ENCODE measurements at regions not wholly inside any gene's neighbourhood (a gene's known extent, or its start where the extent isn't known, plus 50 kb on each side); places are given as distances from the start of the nearest gene placed in this dataset.

DNA sequence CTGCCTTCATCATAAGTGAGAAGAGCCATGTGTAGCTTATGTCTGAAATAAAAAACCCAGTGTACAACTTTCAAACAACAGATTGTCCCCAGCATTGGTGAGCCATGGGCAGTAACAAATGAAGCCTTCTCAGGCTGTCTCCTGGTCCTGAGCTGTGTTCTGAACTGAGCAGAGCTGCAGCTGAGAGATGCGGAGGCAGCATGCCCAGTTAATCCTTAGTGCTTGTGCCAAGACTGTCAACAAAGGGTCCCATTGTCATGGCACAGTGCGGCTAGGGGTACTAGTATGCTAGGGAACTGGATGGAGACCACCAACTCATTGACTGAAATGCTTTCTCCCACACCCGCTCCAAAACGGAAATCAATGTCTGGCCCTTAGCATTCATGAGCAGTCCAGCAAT lies 154.3 kb downstream of the RMST start:
- no peaks in the 10 kb centered on the region for H3K9me3 ChIP-seq (ENCODE audit: severe bottlenecking)
- TF ChIP-seq, protein P1, sequence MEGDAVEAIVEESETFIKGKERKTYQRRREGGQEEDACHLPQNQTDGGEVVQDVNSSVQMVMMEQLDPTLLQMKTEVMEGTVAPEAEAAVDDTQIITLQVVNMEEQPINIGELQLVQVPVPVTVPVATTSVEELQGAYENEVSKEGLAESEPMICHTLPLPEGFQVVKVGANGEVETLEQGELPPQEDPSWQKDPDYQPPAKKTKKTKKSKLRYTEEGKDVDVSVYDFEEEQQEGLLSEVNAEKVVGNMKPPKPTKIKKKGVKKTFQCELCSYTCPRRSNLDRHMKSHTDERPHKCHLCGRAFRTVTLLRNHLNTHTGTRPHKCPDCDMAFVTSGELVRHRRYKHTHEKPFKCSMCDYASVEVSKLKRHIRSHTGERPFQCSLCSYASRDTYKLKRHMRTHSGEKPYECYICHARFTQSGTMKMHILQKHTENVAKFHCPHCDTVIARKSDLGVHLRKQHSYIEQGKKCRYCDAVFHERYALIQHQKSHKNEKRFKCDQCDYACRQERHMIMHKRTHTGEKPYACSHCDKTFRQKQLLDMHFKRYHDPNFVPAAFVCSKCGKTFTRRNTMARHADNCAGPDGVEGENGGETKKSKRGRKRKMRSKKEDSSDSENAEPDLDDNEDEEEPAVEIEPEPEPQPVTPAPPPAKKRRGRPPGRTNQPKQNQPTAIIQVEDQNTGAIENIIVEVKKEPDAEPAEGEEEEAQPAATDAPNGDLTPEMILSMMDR (IDR thresholded peaks at IDR 0.05; ENCODE audit: low read depth, low read length) = no peak
- peaks cover 3% of the 10 kb centered on the region for H3K27me3 ChIP-seq (ENCODE audit: insufficient read depth, low read depth, severe bottlenecking)
- DNase-seq = no peak
- no peak overlapping the region for H3K4me3 ChIP-seq (ENCODE audit: low read depth, low read length)
- no peak overlapping the region for H3K27ac ChIP-seq
- no peaks in the 10 kb centered on the region for H3K36me3 ChIP-seq

- peaks cover 2% of the 10 kb centered on the region for H3K27me3 ChIP-seq (ENCODE audit: insufficient read depth, low read depth, severe bottlenecking)
- DNase-seq = no peak
- no peaks in the 10 kb centered on the region for H3K36me3 ChIP-seq
- H3K27ac ChIP-seq = no peak overlapping the region
- no peak overlapping the region for H3K4me3 ChIP-seq (ENCODE audit: low read depth, low read length)
- TF ChIP-seq, protein P1 (IDR thresholded peaks at IDR 0.05; ENCODE audit: low read depth, low read length) = no peak
- H3K9me3 ChIP-seq (ENCODE audit: severe bottlenecking) = no peaks in the 10 kb centered on the region
Measured at GRCh38 chr12:97628962-97629361, 166.4 kb downstream of the RMST start.

- TF ChIP-seq, protein P1 (IDR thresholded peaks at IDR 0.05; ENCODE audit: low read depth, low read length) = no peak
- H3K9me3 ChIP-seq (ENCODE audit: severe bottlenecking) = no peaks in the 10 kb centered on the region
- H3K27me3 ChIP-seq (ENCODE audit: insufficient read depth, low read depth, severe bottlenecking) = peaks cover 2% of the 10 kb centered on the region
- H3K36me3 ChIP-seq = no peaks in the 10 kb centered on the region
- H3K27ac ChIP-seq = no peak overlapping the region
- H3K4me3 ChIP-seq (ENCODE audit: low read depth, low read length) = no peak overlapping the region
- no peak for DNase-seq
Measured at GRCh38 chr12:97629382-97629781, 166.8 kb downstream of the RMST start.

DNA sequence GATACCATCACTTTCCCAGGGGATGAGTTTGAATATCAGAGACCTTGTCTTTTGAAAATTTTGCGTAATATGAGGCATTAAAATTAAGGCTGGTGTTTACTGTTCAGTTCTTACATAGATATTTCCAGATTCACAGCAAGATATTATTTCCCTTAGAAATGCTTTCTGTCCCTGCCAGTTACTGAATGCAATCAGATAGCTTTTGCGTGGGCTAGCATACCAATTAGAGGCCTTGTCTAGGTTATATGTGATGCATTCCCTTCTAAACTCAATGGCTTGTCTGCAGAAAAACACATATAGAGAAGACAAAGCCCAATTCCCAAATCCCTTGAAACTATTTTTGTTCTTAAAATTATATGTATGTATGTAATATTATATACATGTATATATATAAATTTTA lies 167.8 kb downstream of the RMST start:
- no peak overlapping the region for H3K27ac ChIP-seq
- no peak overlapping the region for H3K4me3 ChIP-seq (ENCODE audit: low read depth, low read length)
- TF ChIP-seq, protein P1 (IDR thresholded peaks at IDR 0.05; ENCODE audit: low read depth, low read length) = no peak
- no peaks in the 10 kb centered on the region for H3K36me3 ChIP-seq
- no peak for DNase-seq
- H3K27me3 ChIP-seq (ENCODE audit: insufficient read depth, low read depth, severe bottlenecking) = peaks cover 2% of the 10 kb centered on the region
- no peaks in the 10 kb centered on the region for H3K9me3 ChIP-seq (ENCODE audit: severe bottlenecking)

DNA sequence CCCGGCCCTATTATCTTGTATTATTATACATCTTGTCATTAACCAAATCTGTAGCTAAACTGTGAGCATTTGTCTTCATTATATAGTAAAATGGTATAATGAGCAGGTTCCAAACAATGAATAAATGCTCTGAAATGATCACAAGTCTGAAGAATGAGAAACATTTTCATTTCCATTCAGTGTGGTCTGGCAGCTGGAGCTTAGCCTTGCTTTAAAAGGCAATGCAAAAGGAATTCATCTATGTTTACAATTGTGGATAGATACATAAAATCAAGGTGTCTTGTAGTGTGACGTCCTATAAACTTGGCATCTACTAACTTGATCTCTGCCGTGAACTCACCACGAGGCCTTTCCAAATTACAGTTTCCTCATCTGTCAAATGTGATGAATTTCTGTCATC lies 168.3 kb downstream of the RMST start:
- TF ChIP-seq, protein P1 (IDR thresholded peaks at IDR 0.05; ENCODE audit: low read depth, low read length) = no peak
- peaks cover 2% of the 10 kb centered on the region for H3K27me3 ChIP-seq (ENCODE audit: insufficient read depth, low read depth, severe bottlenecking)
- no peaks in the 10 kb centered on the region for H3K36me3 ChIP-seq
- H3K27ac ChIP-seq = no peak overlapping the region
- H3K4me3 ChIP-seq (ENCODE audit: low read depth, low read length) = no peak overlapping the region
- no peaks in the 10 kb centered on the region for H3K9me3 ChIP-seq (ENCODE audit: severe bottlenecking)
- DNase-seq = no peak

- Histone ChIP-seq H3K27ac (no peak overlapping the region), H3K9me3 (ENCODE audit: severe bottlenecking) (no peaks in the 10 kb centered on the region), H3K36me3 (no peaks in the 10 kb centered on the region), H3K27me3 (ENCODE audit: insufficient read depth, low read depth, severe bottlenecking) (peaks cover 2% of the 10 kb centered on the region), H3K4me3 (ENCODE audit: low read depth, low read length) (no peak overlapping the region)
- DNase-seq = no peak
- TF ChIP-seq, protein P1 (IDR thresholded peaks at IDR 0.05; ENCODE audit: low read depth, low read length) = no peak
Measured at GRCh38 chr12:97637770-97638169, 175.2 kb downstream of the RMST start.

All from WERI-Rb-1 (cell line).